ENCODE measurements at regions not wholly inside any gene's neighbourhood (a gene's known extent, or its start where the extent isn't known, plus 50 kb on each side); places are given as distances from the start of the nearest gene placed in this dataset.
"Not testable (repeated sequence)": the region's sequence is repeated elsewhere in the genome, so short reads cannot be mapped to it uniquely, and the experiment has no call there.

GRCh38 chr14:96713426-96713825, 83.8 kb upstream of the VRK1 start:
- TF ChIP-seq CTCF (conservative IDR thresholded peaks at IDR 0.05; ENCODE audit: low read depth, low read length), result no peak
- Histone ChIP-seq H3K36me3 (ENCODE audit: insufficient read depth) (no peaks in the 10 kb centered on the region), H3K79me2 (ENCODE audit: insufficient read depth, low read depth) (no peaks in the 10 kb centered on the region), H3K4me1 (ENCODE audit: low read depth, poor library complexity, severe bottlenecking) (no peaks in the 10 kb centered on the region), H3K4me3 (IDR thresholded peaks at IDR 0.05; ENCODE audit: insufficient read depth, low read depth, low read length) (no peak overlapping the region), H4K20me1 (ENCODE audit: insufficient read depth) (no peaks in the 10 kb centered on the region), H2AFZ (ENCODE audit: low read depth) (no peak overlapping the region), H3K4me2 (no peak overlapping the region), H3K27ac (no peak overlapping the region), H3K27me3 (ENCODE audit: insufficient read depth, low read depth) (no peaks in the 10 kb centered on the region), H3K9ac (no peak overlapping the region)

GRCh38 chr14:96714537-96714936, 82.6 kb upstream of the VRK1 start:
- H3K27ac ChIP-seq; H3K4me3 ChIP-seq (IDR thresholded peaks at IDR 0.05; ENCODE audit: insufficient read depth, low read depth, low read length); H3K4me2 ChIP-seq; H3K4me1 ChIP-seq (ENCODE audit: low read depth, poor library complexity, severe bottlenecking); H3K27me3 ChIP-seq (ENCODE audit: insufficient read depth, low read depth); H2AFZ ChIP-seq (ENCODE audit: low read depth); H3K79me2 ChIP-seq (ENCODE audit: insufficient read depth, low read depth); H3K9ac ChIP-seq; H3K36me3 ChIP-seq (ENCODE audit: insufficient read depth); H4K20me1 ChIP-seq (ENCODE audit: insufficient read depth): not testable (repeated sequence)

GRCh38 chr14:96717116-96717515, 80.1 kb upstream of the VRK1 start:
- H4K20me1 ChIP-seq (ENCODE audit: insufficient read depth), result no peaks in the 10 kb centered on the region
- no peak overlapping the region for H3K4me3 ChIP-seq (IDR thresholded peaks at IDR 0.05; ENCODE audit: insufficient read depth, low read depth, low read length)
- no peaks in the 10 kb centered on the region for H3K36me3 ChIP-seq (ENCODE audit: insufficient read depth)
- H3K79me2 ChIP-seq (ENCODE audit: insufficient read depth, low read depth), result no peaks in the 10 kb centered on the region
- no peak overlapping the region for H3K27ac ChIP-seq
- TF ChIP-seq CTCF (conservative IDR thresholded peaks at IDR 0.05; ENCODE audit: low read depth, low read length), result no peak
- no peak overlapping the region for H3K9ac ChIP-seq
- H3K4me1 ChIP-seq (ENCODE audit: low read depth, poor library complexity, severe bottlenecking), result no peaks in the 10 kb centered on the region
- no peak overlapping the region for H2AFZ ChIP-seq (ENCODE audit: low read depth)
- no peak overlapping the region for H3K4me2 ChIP-seq
- H3K27me3 ChIP-seq (ENCODE audit: insufficient read depth, low read depth), result no peaks in the 10 kb centered on the region

- TF ChIP-seq CTCF (conservative IDR thresholded peaks at IDR 0.05; ENCODE audit: low read depth, low read length), result no peak
- Histone ChIP-seq H3K36me3 (ENCODE audit: insufficient read depth) (no peaks in the 10 kb centered on the region), H3K79me2 (ENCODE audit: insufficient read depth, low read depth) (no peaks in the 10 kb centered on the region), H3K4me2 (no peak overlapping the region), H3K27me3 (ENCODE audit: insufficient read depth, low read depth) (no peaks in the 10 kb centered on the region), H3K9ac (no peak overlapping the region), H2AFZ (ENCODE audit: low read depth) (no peak overlapping the region), H3K27ac (no peak overlapping the region), H4K20me1 (ENCODE audit: insufficient read depth) (no peaks in the 10 kb centered on the region), H3K4me1 (ENCODE audit: low read depth, poor library complexity, severe bottlenecking) (no peaks in the 10 kb centered on the region), H3K4me3 (IDR thresholded peaks at IDR 0.05; ENCODE audit: insufficient read depth, low read depth, low read length) (no peak overlapping the region)
These were observed 78.8 kb upstream of the VRK1 start for GRCh38 chr14:96718407-96718806.

- H3K27me3 ChIP-seq (ENCODE audit: insufficient read depth, low read depth); H3K9ac ChIP-seq; H3K79me2 ChIP-seq (ENCODE audit: insufficient read depth, low read depth); H4K20me1 ChIP-seq (ENCODE audit: insufficient read depth); H3K4me1 ChIP-seq (ENCODE audit: low read depth, poor library complexity, severe bottlenecking); H2AFZ ChIP-seq (ENCODE audit: low read depth); H3K36me3 ChIP-seq (ENCODE audit: insufficient read depth); H3K4me3 ChIP-seq (IDR thresholded peaks at IDR 0.05; ENCODE audit: insufficient read depth, low read depth, low read length); H3K27ac ChIP-seq; H3K4me2 ChIP-seq: not testable (repeated sequence)
These were observed 76.5 kb upstream of the VRK1 start for GRCh38 chr14:96720702-96721101.
